OCI-LY3 (cell line): ENCODE measurements at regions not wholly inside any gene's neighbourhood (a gene's known extent, or its start where the extent isn't known, plus 50 kb on each side); places are given as distances from the start of the nearest gene placed in this dataset.

Experiments
- EZH2phosphoT487 ChIP-seq: fragments of 200-600 bp; shearing (Covaris generic); IDR thresholded peaks from 2 replicates; pipeline ENCODE4 v1.6.1; 2018; ENCODE audit warnings: antibody characterized with exemption, mixed run types, low read depth
- TF ChIP-seq, protein P1 (sequence below): fragments of 200-600, 300-600 bp; sonication (generic); IDR thresholded peaks from 2 replicates; pipeline ENCODE4 v1.5.1; 2014; ENCODE audit warnings: antibody characterized with exemption, low read length, low read depth

DNA sequence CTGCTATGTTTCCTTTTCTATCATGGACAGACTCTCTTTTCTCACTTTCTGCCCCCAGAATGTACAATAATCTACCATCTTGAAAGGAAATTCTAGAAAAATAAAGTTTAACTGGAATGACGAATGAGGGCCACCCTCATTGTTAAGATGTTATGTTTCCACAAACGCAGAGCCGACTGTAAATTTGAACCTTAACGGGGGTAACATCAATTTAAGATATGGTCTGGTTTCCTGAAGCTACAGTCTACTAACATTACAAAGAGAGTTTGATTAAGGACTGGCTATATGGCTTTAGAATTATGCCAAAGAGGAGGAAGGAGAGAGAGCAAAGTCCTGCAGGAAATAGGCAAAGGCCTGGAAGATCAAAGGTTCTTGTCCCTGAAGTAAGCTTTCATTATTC, 227.2 kb downstream of the USP46 start:
- TF ChIP-seq, protein P1, sequence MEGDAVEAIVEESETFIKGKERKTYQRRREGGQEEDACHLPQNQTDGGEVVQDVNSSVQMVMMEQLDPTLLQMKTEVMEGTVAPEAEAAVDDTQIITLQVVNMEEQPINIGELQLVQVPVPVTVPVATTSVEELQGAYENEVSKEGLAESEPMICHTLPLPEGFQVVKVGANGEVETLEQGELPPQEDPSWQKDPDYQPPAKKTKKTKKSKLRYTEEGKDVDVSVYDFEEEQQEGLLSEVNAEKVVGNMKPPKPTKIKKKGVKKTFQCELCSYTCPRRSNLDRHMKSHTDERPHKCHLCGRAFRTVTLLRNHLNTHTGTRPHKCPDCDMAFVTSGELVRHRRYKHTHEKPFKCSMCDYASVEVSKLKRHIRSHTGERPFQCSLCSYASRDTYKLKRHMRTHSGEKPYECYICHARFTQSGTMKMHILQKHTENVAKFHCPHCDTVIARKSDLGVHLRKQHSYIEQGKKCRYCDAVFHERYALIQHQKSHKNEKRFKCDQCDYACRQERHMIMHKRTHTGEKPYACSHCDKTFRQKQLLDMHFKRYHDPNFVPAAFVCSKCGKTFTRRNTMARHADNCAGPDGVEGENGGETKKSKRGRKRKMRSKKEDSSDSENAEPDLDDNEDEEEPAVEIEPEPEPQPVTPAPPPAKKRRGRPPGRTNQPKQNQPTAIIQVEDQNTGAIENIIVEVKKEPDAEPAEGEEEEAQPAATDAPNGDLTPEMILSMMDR = no peak
- TF ChIP-seq EZH2phosphoT487 = no peak
